ENCODE measurements at regions not wholly inside any gene's neighbourhood (a gene's known extent, or its start where the extent isn't known, plus 50 kb on each side); places are given as distances from the start of the nearest gene placed in this dataset.

- Mint-ChIP-seq H3K4me1 (no peaks in the 10 kb centered on the region), H3K36me3 (ENCODE audit: low read depth) (no peaks in the 10 kb centered on the region)
Measured at GRCh38 chr3:150158943-150159625, 188.4 kb upstream of the PFN2 start.

GRCh38 chr3:150152567-150152966, 181.9 kb upstream of the PFN2 start:
- Mint-ChIP-seq H3K27ac (no peak overlapping the region), H3K4me3 (no peak overlapping the region)
- TF ChIP-seq CTCF (IDR thresholded peaks at IDR 0.05; ENCODE audit: unreplicated experiment in 3 of 3) = no peak

More at GRCh38 chr3:150158943-150159625, 188.4 kb upstream of the PFN2 start:
- Mint-ChIP-seq H3K27me3 (ENCODE audit: low read depth) (no peaks in the 10 kb centered on the region), H3K9me3 (peaks cover 11% of the 10 kb centered on the region), H3K27ac (no peak overlapping the region), H3K4me3 (no peak overlapping the region)
- TF ChIP-seq CTCF (IDR thresholded peaks at IDR 0.05; ENCODE audit: unreplicated experiment in 3 of 3) = no peak

GRCh38 chr3:150150633-150151032, 179.9 kb upstream of the PFN2 start:
- Mint-ChIP-seq H3K4me1 (peaks cover 27% of the 10 kb centered on the region), H3K4me3 (no peak overlapping the region), H3K36me3 (ENCODE audit: low read depth) (no peaks in the 10 kb centered on the region), H3K27me3 (ENCODE audit: low read depth) (no peaks in the 10 kb centered on the region), H3K27ac (peak overlapping the region in 1 of 3 experiments; percentile 11), H3K9me3 (peaks cover 9% of the 10 kb centered on the region)
- no peak for TF ChIP-seq CTCF (IDR thresholded peaks at IDR 0.05; ENCODE audit: unreplicated experiment in 3 of 3)

More at GRCh38 chr3:150152567-150152966, 181.9 kb upstream of the PFN2 start:
- no peaks in the 10 kb centered on the region for H3K36me3 Mint-ChIP-seq (ENCODE audit: low read depth)
- peaks cover 15% of the 10 kb centered on the region for H3K9me3 Mint-ChIP-seq
- H3K27me3 Mint-ChIP-seq (ENCODE audit: low read depth) = no peaks in the 10 kb centered on the region
- H3K4me1 Mint-ChIP-seq = peaks cover 18% of the 10 kb centered on the region

- no peak overlapping the region for H3K4me3 Mint-ChIP-seq
- peaks cover 6% of the 10 kb centered on the region for H3K9me3 Mint-ChIP-seq
- H3K27me3 Mint-ChIP-seq (ENCODE audit: low read depth) = no peaks in the 10 kb centered on the region
- no peaks in the 10 kb centered on the region for H3K36me3 Mint-ChIP-seq (ENCODE audit: low read depth)
- H3K27ac Mint-ChIP-seq = peak overlapping the region; percentile 27 to 66 (median 28)
- H3K4me1 Mint-ChIP-seq = peaks cover 28% of the 10 kb centered on the region
- TF ChIP-seq CTCF (IDR thresholded peaks at IDR 0.05; ENCODE audit: unreplicated experiment in 3 of 3) = no peak
Measured at GRCh38 chr3:150149651-150150051, 179.0 kb upstream of the PFN2 start.

GRCh38 chr3:150148227-150148626, 177.5 kb upstream of the PFN2 start:
- Mint-ChIP-seq H3K9me3 (peaks cover 6% of the 10 kb centered on the region), H3K36me3 (ENCODE audit: low read depth) (no peaks in the 10 kb centered on the region), H3K27ac (peak overlapping the region in 2 of 3 experiments; percentile 85 to 88), H3K4me3 (no peak overlapping the region), H3K27me3 (ENCODE audit: low read depth) (no peaks in the 10 kb centered on the region), H3K4me1 (peaks cover 36% of the 10 kb centered on the region)
- no peak for TF ChIP-seq CTCF (IDR thresholded peaks at IDR 0.05; ENCODE audit: unreplicated experiment in 3 of 3)

GRCh38 chr3:150147776-150148175, 177.1 kb upstream of the PFN2 start:
- Mint-ChIP-seq H3K27ac (peak overlapping the region; percentile 63 to 88 (median 85)), H3K36me3 (ENCODE audit: low read depth) (no peaks in the 10 kb centered on the region), H3K4me3 (no peak overlapping the region), H3K4me1 (peaks cover 38% of the 10 kb centered on the region), H3K27me3 (ENCODE audit: low read depth) (no peaks in the 10 kb centered on the region), H3K9me3 (peaks cover 5% of the 10 kb centered on the region)
- TF ChIP-seq CTCF (IDR thresholded peaks at IDR 0.05; ENCODE audit: unreplicated experiment in 3 of 3) = no peak
